ENCODE measurements at regions not wholly inside any gene's neighbourhood (a gene's known extent, or its start where the extent isn't known, plus 50 kb on each side); places are given as distances from the start of the nearest gene placed in this dataset.

- no peak overlapping the region for H3K4me3 ChIP-seq (replicated peaks; ENCODE audit: insufficient read depth, low read length)
- no peak for DNase-seq (ENCODE audit: low read depth in 1 of 2, low spot score in 1 of 2)
- TF ChIP-seq REST (IDR thresholded peaks at IDR 0.05; ENCODE audit: insufficient replicate concordance, low read depth): no peak
- no peak for TF ChIP-seq GABPA (IDR thresholded peaks at IDR 0.05; ENCODE audit: low read depth)
- no peak for TF ChIP-seq POLR2AphosphoS5 (IDR thresholded peaks at IDR 0.05; ENCODE audit: low read depth)
- no peaks in the 10 kb centered on the region for H3K27me3 ChIP-seq (ENCODE audit: insufficient read depth, poor library complexity, severe bottlenecking)
- no peak overlapping the region for H3K27ac ChIP-seq (replicated peaks)
Observed at GRCh38 chr2:235257590-235257989, 236.3 kb upstream of the AGAP1 start.

GRCh38 chr2:235262750-235263149 is 231.1 kb upstream of the AGAP1 start:
- Histone ChIP-seq H3K27me3 (ENCODE audit: insufficient read depth, poor library complexity, severe bottlenecking) (peaks cover 2% of the 10 kb centered on the region), H3K27ac (replicated peaks) (no peak overlapping the region), H3K4me3 (replicated peaks; ENCODE audit: insufficient read depth, low read length) (no peak overlapping the region)
- TF ChIP-seq GABPA (IDR thresholded peaks at IDR 0.05; ENCODE audit: low read depth) (no peak), SPI1 (IDR thresholded peaks at IDR 0.05; ENCODE audit: borderline replicate concordance, low read depth) (no peak), POLR2AphosphoS5 (IDR thresholded peaks at IDR 0.05; ENCODE audit: low read depth) (no peak), REST (IDR thresholded peaks at IDR 0.05; ENCODE audit: insufficient replicate concordance, low read depth) (no peak)
- TF ChIP-seq, protein P1, sequence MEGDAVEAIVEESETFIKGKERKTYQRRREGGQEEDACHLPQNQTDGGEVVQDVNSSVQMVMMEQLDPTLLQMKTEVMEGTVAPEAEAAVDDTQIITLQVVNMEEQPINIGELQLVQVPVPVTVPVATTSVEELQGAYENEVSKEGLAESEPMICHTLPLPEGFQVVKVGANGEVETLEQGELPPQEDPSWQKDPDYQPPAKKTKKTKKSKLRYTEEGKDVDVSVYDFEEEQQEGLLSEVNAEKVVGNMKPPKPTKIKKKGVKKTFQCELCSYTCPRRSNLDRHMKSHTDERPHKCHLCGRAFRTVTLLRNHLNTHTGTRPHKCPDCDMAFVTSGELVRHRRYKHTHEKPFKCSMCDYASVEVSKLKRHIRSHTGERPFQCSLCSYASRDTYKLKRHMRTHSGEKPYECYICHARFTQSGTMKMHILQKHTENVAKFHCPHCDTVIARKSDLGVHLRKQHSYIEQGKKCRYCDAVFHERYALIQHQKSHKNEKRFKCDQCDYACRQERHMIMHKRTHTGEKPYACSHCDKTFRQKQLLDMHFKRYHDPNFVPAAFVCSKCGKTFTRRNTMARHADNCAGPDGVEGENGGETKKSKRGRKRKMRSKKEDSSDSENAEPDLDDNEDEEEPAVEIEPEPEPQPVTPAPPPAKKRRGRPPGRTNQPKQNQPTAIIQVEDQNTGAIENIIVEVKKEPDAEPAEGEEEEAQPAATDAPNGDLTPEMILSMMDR (IDR thresholded peaks at IDR 0.05; ENCODE audit: insufficient read depth, low read length): no peak
- no peak for DNase-seq (ENCODE audit: low read depth in 1 of 2, low spot score in 1 of 2)

DNA sequence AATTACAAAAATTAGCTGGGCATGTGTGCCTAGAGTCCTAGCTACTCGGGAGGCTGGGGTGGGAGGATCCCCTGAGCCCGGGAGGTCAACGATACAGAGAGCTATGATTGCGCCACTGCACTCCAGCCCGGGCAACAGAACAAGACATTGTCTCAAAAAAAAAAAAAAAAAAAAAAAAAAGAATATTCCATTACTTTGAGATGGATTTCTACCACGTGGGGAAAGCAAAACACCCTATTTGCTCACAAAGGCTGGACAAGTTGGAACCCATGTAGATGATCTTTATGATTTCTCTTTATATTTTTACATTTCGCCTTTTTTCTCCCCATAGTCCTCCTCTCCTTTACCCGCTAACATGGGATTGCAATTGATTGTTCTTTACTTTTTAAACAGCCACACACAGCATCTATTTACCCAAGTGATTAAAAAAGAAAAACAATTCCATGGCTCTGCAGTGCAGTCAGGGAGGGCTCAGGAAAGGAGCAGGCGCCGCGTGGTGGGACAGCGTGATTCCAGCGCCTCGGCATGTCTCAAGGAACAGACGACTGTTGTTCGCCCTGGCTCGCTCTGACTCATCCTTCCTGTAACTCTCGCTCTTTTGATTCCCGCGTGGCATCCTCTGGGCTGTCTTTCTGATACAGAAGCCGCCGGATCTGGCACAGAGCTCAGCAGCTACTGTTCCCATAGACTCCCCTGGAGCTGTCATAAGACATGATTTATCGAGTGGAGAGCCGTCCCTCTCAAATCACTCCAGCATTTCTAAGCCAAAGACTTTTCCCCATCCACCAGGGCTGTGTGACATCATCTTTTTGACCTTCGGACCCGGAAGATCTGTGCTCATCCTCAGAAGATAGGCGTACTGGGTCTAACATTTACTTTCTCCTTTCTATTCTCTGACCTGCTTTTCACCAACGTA is 230.4 kb upstream of the AGAP1 start:
- Histone ChIP-seq H3K4me3 (replicated peaks; ENCODE audit: insufficient read depth, low read length) (no peak overlapping the region), H3K27me3 (ENCODE audit: insufficient read depth, poor library complexity, severe bottlenecking) (peaks cover 5% of the 10 kb centered on the region), H3K27ac (replicated peaks) (no peak overlapping the region)
- no peak for TF ChIP-seq GABPA (IDR thresholded peaks at IDR 0.05; ENCODE audit: low read depth)
- no peak for TF ChIP-seq SPI1 (IDR thresholded peaks at IDR 0.05; ENCODE audit: borderline replicate concordance, low read depth)
- no peak for TF ChIP-seq POLR2AphosphoS5 (IDR thresholded peaks at IDR 0.05; ENCODE audit: low read depth)
- TF ChIP-seq, protein P1 (IDR thresholded peaks at IDR 0.05; ENCODE audit: insufficient read depth, low read length): no peak
- TF ChIP-seq REST (IDR thresholded peaks at IDR 0.05; ENCODE audit: insufficient replicate concordance, low read depth): no peak
- no peak for DNase-seq (ENCODE audit: low read depth in 1 of 2, low spot score in 1 of 2)
